ENCODE measurements at regions not wholly inside any gene's neighbourhood (a gene's known extent, or its start where the extent isn't known, plus 50 kb on each side); places are given as distances from the start of the nearest gene placed in this dataset.

DNA sequence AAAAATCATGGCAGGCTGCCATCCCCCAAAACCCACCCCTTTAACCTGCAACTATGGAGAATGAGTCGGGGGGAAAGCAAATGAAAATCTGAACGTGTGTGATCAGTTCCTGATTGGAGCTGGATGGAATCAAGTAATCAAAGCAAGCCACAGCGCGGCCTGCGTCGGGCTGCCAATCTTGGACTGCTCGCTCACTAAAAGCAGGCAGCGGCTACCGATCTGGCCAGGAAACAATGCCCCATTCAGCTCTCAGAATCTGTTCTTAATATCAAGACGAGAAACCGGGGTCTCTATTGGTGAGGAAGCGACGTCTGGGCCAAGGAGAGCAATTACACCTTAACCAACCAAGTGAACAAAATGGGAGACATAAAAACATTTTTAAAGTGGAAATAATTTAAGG lies 472.2 kb downstream of the SOX6 start:
- Histone ChIP-seq H3K4me3 (ENCODE audit: low read length, poor library complexity, severe bottlenecking) (no peak overlapping the region), H4K20me1 (ENCODE audit: insufficient read depth, low read length, poor library complexity, severe bottlenecking) (no peaks in the 10 kb centered on the region), H3K36me3 (ENCODE audit: insufficient read depth, low read length) (no peaks in the 10 kb centered on the region), H3K9me2 (replicated peaks; ENCODE audit: low read depth, low read length) (no peaks in the 10 kb centered on the region), H3K27me3 (ENCODE audit: insufficient read depth, low read length, poor library complexity, severe bottlenecking) (no peaks in the 10 kb centered on the region), H3K79me2 (ENCODE audit: insufficient read depth, low read length) (no peaks in the 10 kb centered on the region), H3K4me2 (ENCODE audit: low read depth, low read length, poor library complexity, severe bottlenecking) (no peak overlapping the region), H3K4me1 (ENCODE audit: insufficient read depth, low read length, poor library complexity, severe bottlenecking) (no peaks in the 10 kb centered on the region), H3K9me3 (ENCODE audit: insufficient read depth, low read depth, low read length) (no peaks in the 10 kb centered on the region), H3K9ac (ENCODE audit: low read depth, low read length, poor library complexity, severe bottlenecking) (no peak overlapping the region), H3F3A (ENCODE audit: low read depth) (no peaks in the 10 kb centered on the region), H2AFZ (ENCODE audit: low read length) (no peak overlapping the region)
- TF ChIP-seq EZH2phosphoT487 (IDR thresholded peaks at IDR 0.05; ENCODE audit: borderline replicate concordance) = no peak
- TF ChIP-seq, protein P1, sequence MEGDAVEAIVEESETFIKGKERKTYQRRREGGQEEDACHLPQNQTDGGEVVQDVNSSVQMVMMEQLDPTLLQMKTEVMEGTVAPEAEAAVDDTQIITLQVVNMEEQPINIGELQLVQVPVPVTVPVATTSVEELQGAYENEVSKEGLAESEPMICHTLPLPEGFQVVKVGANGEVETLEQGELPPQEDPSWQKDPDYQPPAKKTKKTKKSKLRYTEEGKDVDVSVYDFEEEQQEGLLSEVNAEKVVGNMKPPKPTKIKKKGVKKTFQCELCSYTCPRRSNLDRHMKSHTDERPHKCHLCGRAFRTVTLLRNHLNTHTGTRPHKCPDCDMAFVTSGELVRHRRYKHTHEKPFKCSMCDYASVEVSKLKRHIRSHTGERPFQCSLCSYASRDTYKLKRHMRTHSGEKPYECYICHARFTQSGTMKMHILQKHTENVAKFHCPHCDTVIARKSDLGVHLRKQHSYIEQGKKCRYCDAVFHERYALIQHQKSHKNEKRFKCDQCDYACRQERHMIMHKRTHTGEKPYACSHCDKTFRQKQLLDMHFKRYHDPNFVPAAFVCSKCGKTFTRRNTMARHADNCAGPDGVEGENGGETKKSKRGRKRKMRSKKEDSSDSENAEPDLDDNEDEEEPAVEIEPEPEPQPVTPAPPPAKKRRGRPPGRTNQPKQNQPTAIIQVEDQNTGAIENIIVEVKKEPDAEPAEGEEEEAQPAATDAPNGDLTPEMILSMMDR (conservative IDR thresholded peaks at IDR 0.05; ENCODE audit: low read length) = no peak

GRCh38 chr11:15884777-15885540 lies 471.4 kb downstream of the SOX6 start:
- no peaks in the 10 kb centered on the region for H3K79me2 ChIP-seq (ENCODE audit: insufficient read depth, low read length)
- H3K4me1 ChIP-seq (ENCODE audit: insufficient read depth, low read length, poor library complexity, severe bottlenecking) = no peaks in the 10 kb centered on the region
- no peaks in the 10 kb centered on the region for H3K36me3 ChIP-seq (ENCODE audit: insufficient read depth, low read length)
- TF ChIP-seq, protein P1 (conservative IDR thresholded peaks at IDR 0.05; ENCODE audit: low read length) = no peak
- no peak for TF ChIP-seq EZH2phosphoT487 (IDR thresholded peaks at IDR 0.05; ENCODE audit: borderline replicate concordance)
- H4K20me1 ChIP-seq (ENCODE audit: insufficient read depth, low read length, poor library complexity, severe bottlenecking) = no peaks in the 10 kb centered on the region
- no peaks in the 10 kb centered on the region for H3K27me3 ChIP-seq (ENCODE audit: insufficient read depth, low read length, poor library complexity, severe bottlenecking)
- no peak overlapping the region for H3K9ac ChIP-seq (ENCODE audit: low read depth, low read length, poor library complexity, severe bottlenecking)
- H3K9me3 ChIP-seq (ENCODE audit: insufficient read depth, low read depth, low read length) = no peaks in the 10 kb centered on the region
- H2AFZ ChIP-seq (ENCODE audit: low read length) = 0 out of 2 replicates have a peak overlapping the region, but pooled peaks have one; percentile 36
- no peaks in the 10 kb centered on the region for H3K9me2 ChIP-seq (replicated peaks; ENCODE audit: low read depth, low read length)
- no peak overlapping the region for H3K4me2 ChIP-seq (ENCODE audit: low read depth, low read length, poor library complexity, severe bottlenecking)
- H3F3A ChIP-seq (ENCODE audit: low read depth) = no peaks in the 10 kb centered on the region
- H3K4me3 ChIP-seq (ENCODE audit: low read length, poor library complexity, severe bottlenecking) = no peak overlapping the region

DNA sequence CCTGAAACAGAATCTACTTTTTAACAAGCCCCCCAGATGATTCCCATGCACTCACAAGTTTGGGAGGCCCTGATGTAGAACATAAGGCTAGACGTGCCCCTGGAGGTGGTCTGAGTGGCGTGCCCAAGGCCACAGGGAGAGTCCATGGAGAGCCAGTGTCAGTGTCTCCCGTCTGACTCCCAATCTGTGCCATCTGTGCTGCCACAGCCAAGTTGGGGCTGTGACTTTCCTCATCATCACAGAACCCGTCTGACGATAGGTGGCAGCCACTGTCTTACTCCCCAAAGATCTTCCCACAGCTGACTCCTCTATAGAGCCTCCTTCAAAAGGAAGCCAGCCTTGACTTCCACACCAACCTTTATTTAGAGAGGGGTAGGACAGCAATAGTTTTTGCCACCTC lies 470.5 kb downstream of the SOX6 start:
- Histone ChIP-seq H3K9me2 (replicated peaks; ENCODE audit: low read depth, low read length) (no peaks in the 10 kb centered on the region), H3K27me3 (ENCODE audit: insufficient read depth, low read length, poor library complexity, severe bottlenecking) (no peaks in the 10 kb centered on the region), H3K4me1 (ENCODE audit: insufficient read depth, low read length, poor library complexity, severe bottlenecking) (no peaks in the 10 kb centered on the region), H3K36me3 (ENCODE audit: insufficient read depth, low read length) (no peaks in the 10 kb centered on the region), H3F3A (ENCODE audit: low read depth) (no peaks in the 10 kb centered on the region), H3K9me3 (ENCODE audit: insufficient read depth, low read depth, low read length) (no peaks in the 10 kb centered on the region), H2AFZ (ENCODE audit: low read length) (no peak overlapping the region), H3K79me2 (ENCODE audit: insufficient read depth, low read length) (no peaks in the 10 kb centered on the region), H4K20me1 (ENCODE audit: insufficient read depth, low read length, poor library complexity, severe bottlenecking) (no peaks in the 10 kb centered on the region), H3K9ac (ENCODE audit: low read depth, low read length, poor library complexity, severe bottlenecking) (no peak overlapping the region), H3K4me2 (ENCODE audit: low read depth, low read length, poor library complexity, severe bottlenecking) (no peak overlapping the region), H3K4me3 (ENCODE audit: low read length, poor library complexity, severe bottlenecking) (no peak overlapping the region)
- no peak for TF ChIP-seq EZH2phosphoT487 (IDR thresholded peaks at IDR 0.05; ENCODE audit: borderline replicate concordance)
- TF ChIP-seq, protein P1 (conservative IDR thresholded peaks at IDR 0.05; ENCODE audit: low read length) = no peak
